Hepatocyte (in vitro differentiated cells): ENCODE measurements at regions not wholly inside any gene's neighbourhood (a gene's known extent, or its start where the extent isn't known, plus 50 kb on each side); places are given as distances from the start of the nearest gene placed in this dataset.

Source experiments
- EZH2 ChIP-seq: fragments of 200-600 bp; sonication (generic); IDR thresholded peaks from 2 replicates; pipeline ENCODE4 v1.6.1; 2016; ENCODE audit warnings: antibody characterized with exemption, mild to moderate bottlenecking, borderline replicate concordance
- EZH2phosphoT487 ChIP-seq: fragments of 200-600 bp; sonication (generic); IDR thresholded peaks from one replicate; pipeline ENCODE4 v1.6.1; 2018; ENCODE audit warnings: antibody characterized with exemption, mild to moderate bottlenecking, low read depth, moderate library complexity; ENCODE audit not compliant: unreplicated experiment, severe bottlenecking
- TF ChIP-seq, protein P1 (sequence below): fragments of 200-600 bp; sonication (generic); IDR thresholded peaks from 2 replicates; pipeline ENCODE4 v1.5.1; 2016; ENCODE audit warnings: antibody characterized with exemption, mild to moderate bottlenecking; ENCODE audit not compliant: poor library complexity

DNA sequence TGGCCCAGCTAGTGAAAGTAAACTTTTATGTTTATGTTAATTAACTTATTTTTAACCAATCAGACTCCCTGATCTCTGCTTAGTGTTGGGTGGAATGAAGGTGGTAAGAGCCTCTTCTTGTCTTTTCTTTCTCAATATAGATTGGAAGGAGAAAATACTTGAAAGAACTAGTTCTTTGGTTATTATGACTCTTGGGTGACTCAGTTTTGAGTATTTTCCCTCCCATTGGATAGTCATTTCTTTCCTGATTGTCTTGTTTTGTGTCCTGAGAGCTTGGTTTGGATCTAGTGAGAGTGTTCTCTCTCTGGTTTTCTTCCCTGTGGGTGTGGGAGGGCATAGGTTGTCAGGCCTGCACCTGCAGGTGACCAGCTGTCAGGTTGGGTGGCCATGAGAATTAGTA, 172.0 kb upstream of the GLRA2 start:
- TF ChIP-seq, protein P1, sequence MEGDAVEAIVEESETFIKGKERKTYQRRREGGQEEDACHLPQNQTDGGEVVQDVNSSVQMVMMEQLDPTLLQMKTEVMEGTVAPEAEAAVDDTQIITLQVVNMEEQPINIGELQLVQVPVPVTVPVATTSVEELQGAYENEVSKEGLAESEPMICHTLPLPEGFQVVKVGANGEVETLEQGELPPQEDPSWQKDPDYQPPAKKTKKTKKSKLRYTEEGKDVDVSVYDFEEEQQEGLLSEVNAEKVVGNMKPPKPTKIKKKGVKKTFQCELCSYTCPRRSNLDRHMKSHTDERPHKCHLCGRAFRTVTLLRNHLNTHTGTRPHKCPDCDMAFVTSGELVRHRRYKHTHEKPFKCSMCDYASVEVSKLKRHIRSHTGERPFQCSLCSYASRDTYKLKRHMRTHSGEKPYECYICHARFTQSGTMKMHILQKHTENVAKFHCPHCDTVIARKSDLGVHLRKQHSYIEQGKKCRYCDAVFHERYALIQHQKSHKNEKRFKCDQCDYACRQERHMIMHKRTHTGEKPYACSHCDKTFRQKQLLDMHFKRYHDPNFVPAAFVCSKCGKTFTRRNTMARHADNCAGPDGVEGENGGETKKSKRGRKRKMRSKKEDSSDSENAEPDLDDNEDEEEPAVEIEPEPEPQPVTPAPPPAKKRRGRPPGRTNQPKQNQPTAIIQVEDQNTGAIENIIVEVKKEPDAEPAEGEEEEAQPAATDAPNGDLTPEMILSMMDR = no peak
- TF ChIP-seq EZH2 (no peak), EZH2phosphoT487 (no peak)
